ENCODE measurements at regions not wholly inside any gene's neighbourhood (a gene's known extent, or its start where the extent isn't known, plus 50 kb on each side); places are given as distances from the start of the nearest gene placed in this dataset.

GRCh38 chr2:34353509-34354113, 754.5 kb upstream of the FAM98A start:
- no peak for DNase-seq

GRCh38 chr2:34349527-34349926, 750.4 kb upstream of the FAM98A start:
- no peak for DNase-seq

GRCh38 chr2:34345030-34345429, 745.9 kb upstream of the FAM98A start:
- no peak for DNase-seq

GRCh38 chr2:34340307-34340706, 741.2 kb upstream of the FAM98A start:
- DNase-seq, result no peak

- DNase-seq, result no peak
These were observed 738.6 kb upstream of the FAM98A start for GRCh38 chr2:34337735-34338134.

GRCh38 chr2:34332813-34333212, 733.7 kb upstream of the FAM98A start:
- DNase-seq, result no peak

GRCh38 chr2:34320056-34320455, 721.0 kb upstream of the FAM98A start:
- no peak for DNase-seq

GRCh38 chr2:34317797-34318196, 718.7 kb upstream of the FAM98A start:
- no peak for DNase-seq

GRCh38 chr2:34316788-34317187, 717.7 kb upstream of the FAM98A start:
- no peak for DNase-seq

- no peak for DNase-seq
These were observed 712.7 kb upstream of the FAM98A start for GRCh38 chr2:34311816-34312215.

GRCh38 chr2:34308140-34308539, 709.0 kb upstream of the FAM98A start:
- no peak for DNase-seq

- no peak for DNase-seq
These were observed 708.5 kb upstream of the FAM98A start for GRCh38 chr2:34307636-34308035.

- no peak for DNase-seq
These were observed 707.6 kb upstream of the FAM98A start for GRCh38 chr2:34306745-34307144.

GRCh38 chr2:34305587-34305986, 706.5 kb upstream of the FAM98A start:
- DNase-seq, result no peak

GRCh38 chr2:34294961-34295360, 695.9 kb upstream of the FAM98A start:
- no peak for DNase-seq

- DNase-seq, result no peak
These were observed 692.0 kb upstream of the FAM98A start for GRCh38 chr2:34291076-34291475.

- DNase-seq, result no peak
These were observed 688.9 kb upstream of the FAM98A start for GRCh38 chr2:34288016-34288415.

GRCh38 chr2:34280606-34281005, 681.5 kb upstream of the FAM98A start:
- DNase-seq, result no peak

- DNase-seq, result no peak
These were observed 668.0 kb upstream of the FAM98A start for GRCh38 chr2:34266908-34267697.

- no peak for DNase-seq
These were observed 662.6 kb upstream of the FAM98A start for GRCh38 chr2:34261701-34262100.

GRCh38 chr2:34254272-34254878, 655.3 kb upstream of the FAM98A start:
- DNase-seq, result no peak

- no peak for DNase-seq
These were observed 653.0 kb upstream of the FAM98A start for GRCh38 chr2:34252111-34252510.

- DNase-seq, result no peak
These were observed 652.5 kb upstream of the FAM98A start for GRCh38 chr2:34251578-34251977.

- no peak for DNase-seq
These were observed 645.1 kb upstream of the FAM98A start for GRCh38 chr2:34244195-34244594.
